ENCODE measurements at regions not wholly inside any gene's neighbourhood (a gene's known extent, or its start where the extent isn't known, plus 50 kb on each side); places are given as distances from the start of the nearest gene placed in this dataset.

DNA sequence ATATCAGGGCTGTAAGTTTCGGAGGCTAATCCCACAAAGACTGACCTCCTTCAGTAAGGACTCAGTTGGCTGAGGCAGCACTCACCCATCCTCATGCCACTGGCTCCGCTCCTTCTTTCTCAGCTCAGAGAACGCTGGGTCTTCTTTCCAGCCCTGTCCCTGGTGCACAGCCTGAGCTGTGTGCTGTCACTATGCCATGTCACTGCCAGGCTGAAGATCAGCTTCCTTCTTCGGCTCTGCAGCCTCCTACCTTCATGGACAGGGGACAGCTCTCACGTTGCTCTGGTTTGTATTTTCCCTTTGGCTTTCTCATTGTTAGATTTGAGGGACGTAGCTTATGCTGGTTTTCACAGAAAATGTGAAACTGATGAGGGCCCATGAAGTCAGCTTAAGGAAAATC lies 437.3 kb downstream of the GLRX3 start:
- TF ChIP-seq, protein P1, sequence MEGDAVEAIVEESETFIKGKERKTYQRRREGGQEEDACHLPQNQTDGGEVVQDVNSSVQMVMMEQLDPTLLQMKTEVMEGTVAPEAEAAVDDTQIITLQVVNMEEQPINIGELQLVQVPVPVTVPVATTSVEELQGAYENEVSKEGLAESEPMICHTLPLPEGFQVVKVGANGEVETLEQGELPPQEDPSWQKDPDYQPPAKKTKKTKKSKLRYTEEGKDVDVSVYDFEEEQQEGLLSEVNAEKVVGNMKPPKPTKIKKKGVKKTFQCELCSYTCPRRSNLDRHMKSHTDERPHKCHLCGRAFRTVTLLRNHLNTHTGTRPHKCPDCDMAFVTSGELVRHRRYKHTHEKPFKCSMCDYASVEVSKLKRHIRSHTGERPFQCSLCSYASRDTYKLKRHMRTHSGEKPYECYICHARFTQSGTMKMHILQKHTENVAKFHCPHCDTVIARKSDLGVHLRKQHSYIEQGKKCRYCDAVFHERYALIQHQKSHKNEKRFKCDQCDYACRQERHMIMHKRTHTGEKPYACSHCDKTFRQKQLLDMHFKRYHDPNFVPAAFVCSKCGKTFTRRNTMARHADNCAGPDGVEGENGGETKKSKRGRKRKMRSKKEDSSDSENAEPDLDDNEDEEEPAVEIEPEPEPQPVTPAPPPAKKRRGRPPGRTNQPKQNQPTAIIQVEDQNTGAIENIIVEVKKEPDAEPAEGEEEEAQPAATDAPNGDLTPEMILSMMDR (IDR thresholded peaks at IDR 0.05): no peak
- Histone ChIP-seq H3K9ac (ENCODE audit: low read depth in 2 of 2, low read length in 2 of 2) (no peak overlapping the region), H3K9me3 (no peaks in the 10 kb centered on the region), H3K36me3 (no peaks in the 10 kb centered on the region), H3K27ac (no peak overlapping the region), H3K4me3 (no peak overlapping the region), H3K4me1 (no peaks in the 10 kb centered on the region), H3K27me3 (no peaks in the 10 kb centered on the region)
- no peak for DNase-seq
- intact Hi-C loops (cut with DNase I): no loop called here

DNA sequence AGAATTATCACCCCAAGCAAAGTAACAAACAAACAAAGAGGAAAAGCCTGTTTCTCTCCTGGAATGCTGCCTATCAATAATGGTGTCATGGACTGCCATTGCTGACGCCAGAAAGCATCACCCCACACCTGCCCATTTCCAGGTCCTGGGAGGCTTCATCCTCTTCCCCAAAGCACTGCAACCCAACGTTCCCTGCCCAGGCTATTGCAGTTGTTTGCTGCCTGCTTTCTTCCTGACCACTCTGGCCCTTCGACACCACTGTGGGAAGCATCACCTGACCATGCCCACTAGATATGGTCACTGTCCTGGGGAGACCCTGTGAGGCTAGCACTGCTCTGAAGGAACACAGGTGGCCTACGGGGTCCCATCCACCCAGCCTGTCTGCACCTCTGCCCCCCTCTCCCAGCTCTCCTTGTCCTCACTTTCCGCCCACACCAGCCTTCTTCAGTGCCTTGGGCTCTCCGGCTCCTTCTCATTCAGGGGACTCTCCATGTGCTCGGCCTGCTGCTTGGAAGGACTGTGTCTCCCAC lies 439.6 kb downstream of the GLRX3 start:
- H3K36me3 ChIP-seq: no peaks in the 10 kb centered on the region
- H3K4me1 ChIP-seq: no peaks in the 10 kb centered on the region
- H3K9me3 ChIP-seq: no peaks in the 10 kb centered on the region
- intact Hi-C loops (cut with DNase I): no loop called here
- no peaks in the 10 kb centered on the region for H3K27me3 ChIP-seq
- H3K4me3 ChIP-seq: no peak overlapping the region
- TF ChIP-seq, protein P1 (IDR thresholded peaks at IDR 0.05): no peak
- no peak overlapping the region for H3K27ac ChIP-seq
- no peak for DNase-seq
- no peak overlapping the region for H3K9ac ChIP-seq (ENCODE audit: low read depth in 2 of 2, low read length in 2 of 2)

DNA sequence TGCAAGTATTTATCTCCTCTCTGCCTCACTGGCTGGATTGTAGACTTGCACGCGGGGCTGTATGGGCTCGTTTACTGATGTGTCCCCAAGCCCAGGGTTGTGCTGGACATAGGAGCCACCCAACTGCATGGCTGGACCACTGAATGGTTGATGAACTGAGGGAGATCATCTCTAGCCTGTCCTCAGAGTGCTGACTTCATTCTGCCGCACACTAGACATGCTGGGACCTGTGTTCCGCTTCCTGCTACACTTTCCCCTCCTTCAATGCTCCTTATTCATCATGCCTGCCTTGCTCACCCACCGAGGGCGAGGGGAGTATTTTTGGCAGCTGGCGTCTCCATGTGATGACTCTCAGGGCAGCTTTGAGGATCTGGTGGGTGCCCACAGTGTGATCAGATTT lies 440.2 kb downstream of the GLRX3 start:
- H3K9ac ChIP-seq (ENCODE audit: low read depth in 2 of 2, low read length in 2 of 2): no peak overlapping the region
- no peaks in the 10 kb centered on the region for H3K9me3 ChIP-seq
- TF ChIP-seq, protein P1 (IDR thresholded peaks at IDR 0.05): no peak
- no peak overlapping the region for H3K4me3 ChIP-seq
- no peaks in the 10 kb centered on the region for H3K4me1 ChIP-seq
- no peaks in the 10 kb centered on the region for H3K27me3 ChIP-seq
- no peak overlapping the region for H3K27ac ChIP-seq
- no peak for DNase-seq
- no peaks in the 10 kb centered on the region for H3K36me3 ChIP-seq
- intact Hi-C loops (cut with DNase I): no loop called here

DNA sequence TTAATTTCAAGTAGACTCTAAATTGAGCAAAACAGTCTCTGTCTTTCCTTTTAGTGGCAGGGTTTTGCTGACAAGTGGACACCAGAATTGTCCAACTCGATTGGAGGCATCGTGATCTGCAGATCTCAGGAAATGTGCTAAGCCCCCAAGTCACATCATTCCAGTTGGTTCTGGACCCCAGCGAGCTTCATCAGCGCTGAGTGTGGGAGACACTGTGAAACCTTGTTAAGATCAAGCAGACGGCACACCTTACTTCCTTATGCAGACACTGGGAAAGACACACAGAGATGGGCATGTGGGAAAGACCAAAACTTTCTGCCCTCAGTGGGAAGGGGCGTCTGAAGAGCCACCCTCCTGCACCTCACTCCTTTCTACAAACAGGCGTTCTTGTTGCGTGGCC lies 440.8 kb downstream of the GLRX3 start:
- H3K27me3 ChIP-seq: no peaks in the 10 kb centered on the region

DNA sequence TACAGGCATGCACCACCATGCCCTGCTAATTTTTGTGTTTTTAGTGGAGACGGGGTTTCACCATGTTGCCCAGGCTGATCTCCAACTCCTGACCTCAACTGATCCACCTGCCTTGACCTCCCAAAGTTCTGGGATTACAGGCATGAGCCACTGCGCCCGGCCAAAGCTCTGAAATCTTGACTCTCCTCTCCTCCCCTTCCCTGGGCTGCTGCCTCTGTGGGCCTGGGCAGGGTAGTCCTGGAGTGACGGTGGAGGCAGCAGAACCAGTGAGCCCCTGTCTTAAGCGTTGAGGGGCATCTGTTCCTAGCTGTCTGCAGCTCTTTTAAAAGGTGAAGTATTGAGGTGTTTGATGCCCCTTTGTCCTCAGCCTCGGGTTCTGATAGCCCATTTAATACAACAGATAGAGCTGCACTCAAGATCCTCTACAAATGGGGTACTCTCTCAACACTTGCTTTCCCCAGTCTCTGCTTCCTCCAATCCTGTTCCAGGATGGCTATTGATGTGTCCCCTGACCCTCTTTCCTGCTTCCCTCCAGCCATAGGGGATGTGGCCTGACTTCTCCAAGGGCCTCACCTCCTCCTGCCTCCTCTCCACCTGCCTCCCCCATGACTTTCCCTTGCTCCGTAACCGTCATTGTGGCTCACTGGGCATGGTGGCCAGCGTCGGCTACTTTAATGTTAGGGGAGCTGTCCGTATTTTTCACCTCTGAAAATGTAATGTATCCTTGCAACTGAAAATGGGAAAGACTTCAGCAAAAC lies 442.5 kb downstream of the GLRX3 start:
- H3K4me3 ChIP-seq: no peak overlapping the region
- no peaks in the 10 kb centered on the region for H3K27me3 ChIP-seq
- no peak overlapping the region for H3K9ac ChIP-seq (ENCODE audit: low read depth in 2 of 2, low read length in 2 of 2)
- H3K9me3 ChIP-seq: no peaks in the 10 kb centered on the region
- H3K36me3 ChIP-seq: no peaks in the 10 kb centered on the region
- H3K4me1 ChIP-seq: no peaks in the 10 kb centered on the region
- H3K27ac ChIP-seq: no peak overlapping the region
- TF ChIP-seq, protein P1 (IDR thresholded peaks at IDR 0.05): no peak
- intact Hi-C loops (cut with DNase I): no loop called here
- DNase-seq: no peak

More for the DNA sequence above, 440.8 kb downstream of the GLRX3 start:
- H3K4me1 ChIP-seq: no peaks in the 10 kb centered on the region
- H3K36me3 ChIP-seq: no peaks in the 10 kb centered on the region
- no peak for DNase-seq
- intact Hi-C loops (cut with DNase I): no loop called here
- TF ChIP-seq, protein P1 (IDR thresholded peaks at IDR 0.05): no peak
- no peak overlapping the region for H3K9ac ChIP-seq (ENCODE audit: low read depth in 2 of 2, low read length in 2 of 2)
- no peak overlapping the region for H3K4me3 ChIP-seq
- no peak overlapping the region for H3K27ac ChIP-seq
- no peaks in the 10 kb centered on the region for H3K9me3 ChIP-seq
